Spleen (tissue), 11 donors: ENCODE measurements at regions not wholly inside any gene's neighbourhood (a gene's known extent, or its start where the extent isn't known, plus 50 kb on each side); places are given as distances from the start of the nearest gene placed in this dataset.

Source experiments
- DNase-seq: peaks from one replicate; pipeline ENCODE4 v3.0.0-alpha.2; 2020
- H3K27ac ChIP-seq, 8 donors: fragments of 200-600 bp; sonication (generic) in 7 of 8; 1 replicate in 4 of 8; 2 replicates in 4 of 8; pipeline versions ENCODE4 v1.5.0 to v1.8.0; 2016 to 2021; ENCODE audit warnings: inconsistent platforms in 4 of 8, mild to moderate bottlenecking in 4 of 8, moderate library complexity in 1 of 8
- H3K27me3 ChIP-seq, 7 donors: fragments of 200-600 bp; sonication (generic) in 6 of 7; replicated peaks in 1 of 7; 1 replicate in 4 of 7; 2 replicates in 3 of 7; pipeline versions ENCODE4 v1.5.0 to v1.8.0; 2016 to 2021; ENCODE audit warnings: inconsistent platforms in 3 of 7, mild to moderate bottlenecking in 1 of 7
- H3K36me3 ChIP-seq, 6 donors: fragments of 200-600 bp; sonication (generic) in 5 of 6; 1 replicate in 4 of 6; 2 replicates in 2 of 6; pipeline versions ENCODE4 v1.5.0 to v1.8.0; 2016 to 2021; ENCODE audit warnings: inconsistent platforms in 2 of 6
- H3K4me1 ChIP-seq, 6 donors: fragments of 200-600 bp; sonication (generic) in 5 of 6; 1 replicate in 3 of 6; 2 replicates in 3 of 6; pipeline versions ENCODE4 v1.5.0 to v1.8.0; 2016 to 2021; ENCODE audit warnings: inconsistent platforms in 3 of 6
- H3K4me3 ChIP-seq, 8 donors: fragments of 200-600 bp; sonication (generic) in 7 of 8; 1 replicate in 4 of 8; 2 replicates in 4 of 8; pipeline versions ENCODE4 v1.5.0 to v1.8.0; 2016 to 2021; ENCODE audit warnings: inconsistent platforms in 4 of 8, mild to moderate bottlenecking in 4 of 8, moderate library complexity in 2 of 8
- H3K9me3 ChIP-seq, 8 donors: fragments of 200-600 bp; sonication (generic) in 7 of 8; 1 replicate in 4 of 8; 2 replicates in 4 of 8; pipeline versions ENCODE4 v1.5.0 to v1.8.0; 2016 to 2021; ENCODE audit warnings: inconsistent platforms in 4 of 8
- CTCF ChIP-seq, 11 experiments: fragments of 200-600 bp in 7 of 11; fragments of 450-650 bp in 4 of 11; sonication (generic) in 4 of 11; IDR thresholded peaks in 8 of 11; conservative IDR thresholded peaks in 3 of 11; 1 replicate in 7 of 11; 2 replicates in 4 of 11; pipeline versions ENCODE4 v1.4.0 to v1.8.0; 2016 to 2021; ENCODE audit warnings: antibody characterized with exemption in 11 of 11, inconsistent platforms in 4 of 11, mild to moderate bottlenecking in 1 of 11
- POLR2A ChIP-seq, 3 donors: fragments of 450-650 bp; IDR thresholded peaks; one replicate each; pipeline ENCODE4 v1.5.1; 2017; ENCODE audit warnings: antibody characterized with exemption in 3 of 3, mild to moderate bottlenecking in 1 of 3
- POLR2AphosphoS5 ChIP-seq, 3 donors: sonication (generic); formaldehyde crosslinking; IDR thresholded peaks; one replicate each; pipeline ENCODE4 v1.5.1; 2017; ENCODE audit warnings: antibody characterized with exemption in 3 of 3
- WGBS, 5 donors: extraction: QIAGEN DNeasy Blood & Tissue Kit in 3 of 5; methylation state at CpG; one replicate each; pipeline versions ENCODE4 v1.1.5 to v1.1.7; 2013 to 2018; 5-methylcytosine and 5-hydroxymethylcytosine counted together
- intact Hi-C: fragments of 100-400 bp; cut with DNase I; formaldehyde crosslinking; loops from one replicate; pipeline ENCODE4 v1.15.0; 2023; ENCODE audit warnings: low total_unique reads
- donor health status: healthy with polysubstance abuse.
- donor health status: DM: no; HTN: no; CAD: no; lungs with moderate emphysema.
- donor health status: DM: no; HTN: no; CAD: no.
- donor health status: Bipolar disorder and iron deficiency.
- donor health status: healthy.
- donor health status: DM: no; HTN: no; CAD: no.
- donor health status: DM: yes; HTN: yes; CAD: no.

- H3K4me1 ChIP-seq: no peaks in the 10 kb centered on the region
- DNase-seq: no peak
- H3K9me3 ChIP-seq: peaks cover 0 to 4% (median 0%) of the 10 kb centered on the region in 8 donors
- no peak overlapping the region for H3K4me3 ChIP-seq
- H3K27ac ChIP-seq: no peak overlapping the region
- H3K36me3 ChIP-seq: no peaks in the 10 kb centered on the region
- intact Hi-C loops: no loop called here
- TF ChIP-seq CTCF (IDR thresholded peaks at IDR 0.05 in 8 of 11, conservative IDR thresholded peaks at IDR 0.05 in 3 of 11) (no peak), POLR2AphosphoS5 (IDR thresholded peaks at IDR 0.05) (no peak), POLR2A (IDR thresholded peaks at IDR 0.05) (no peak)
- WGBS, 5 donors: 91 to 98% (median 95%) methylated on average over 1 of the region's 1 CpG
- H3K27me3 ChIP-seq: no peaks in the 10 kb centered on the region
Observed at GRCh38 chr7:91630581-91631380, 249.7 kb downstream of the MTERF1 start.

GRCh38 chr7:91632234-91632940 lies 248.1 kb downstream of the MTERF1 start:
- intact Hi-C loops: no loop called here
- H3K4me1 ChIP-seq: no peaks in the 10 kb centered on the region
- H3K27me3 ChIP-seq: no peaks in the 10 kb centered on the region
- no peaks in the 10 kb centered on the region for H3K36me3 ChIP-seq
- no peak for DNase-seq
- no peak for TF ChIP-seq POLR2AphosphoS5 (IDR thresholded peaks at IDR 0.05)
- TF ChIP-seq CTCF (IDR thresholded peaks at IDR 0.05 in 8 of 11, conservative IDR thresholded peaks at IDR 0.05 in 3 of 11): no peak
- TF ChIP-seq POLR2A (IDR thresholded peaks at IDR 0.05): no peak
- no peak overlapping the region for H3K4me3 ChIP-seq
- H3K27ac ChIP-seq: no peak overlapping the region
- WGBS, 5 donors: 40 to 60% (median 52%) methylated on average over 3 of the region's 3 CpGs
- H3K9me3 ChIP-seq: no peaks in the 10 kb centered on the region

- no peak for DNase-seq
- no peaks in the 10 kb centered on the region for H3K4me1 ChIP-seq
- H3K27ac ChIP-seq: no peak overlapping the region
- 91 to 95% (median 93%) methylated on average over 8 of the region's 8 CpGs for WGBS, 5 donors
- no peak overlapping the region for H3K4me3 ChIP-seq
- no peaks in the 10 kb centered on the region for H3K27me3 ChIP-seq
- H3K36me3 ChIP-seq: no peaks in the 10 kb centered on the region
- no peaks in the 10 kb centered on the region for H3K9me3 ChIP-seq
- intact Hi-C loops: no loop called here
- TF ChIP-seq POLR2A (IDR thresholded peaks at IDR 0.05) (no peak), CTCF (IDR thresholded peaks at IDR 0.05 in 8 of 11, conservative IDR thresholded peaks at IDR 0.05 in 3 of 11) (no peak), POLR2AphosphoS5 (IDR thresholded peaks at IDR 0.05) (no peak)
Observed at GRCh38 chr7:91633013-91633441, 247.5 kb downstream of the MTERF1 start.
